NB4 (cell line): ENCODE measurements at regions not wholly inside any gene's neighbourhood (a gene's known extent, or its start where the extent isn't known, plus 50 kb on each side); places are given as distances from the start of the nearest gene placed in this dataset.

Source experiments
- DNase-seq: peaks from one replicate; pipeline ENCODE4 v3.0.0; 2010; ENCODE audit warnings: low read depth
- H3K4me3 ChIP-seq: one replicate; pipeline ENCODE4 v1.5.1; 2011; ENCODE audit warnings: mild to moderate bottlenecking, low read depth, low read length, moderate library complexity
- MAX ChIP-seq: IDR thresholded peaks from 2 replicates; pipeline ENCODE4 v1.6.1; 2011; ENCODE audit warnings: low read depth, low read length
- MYC ChIP-seq: IDR thresholded peaks from 2 replicates; pipeline ENCODE4 v1.6.1; 2011; ENCODE audit warnings: low read depth, low read length
- POLR2A ChIP-seq: IDR thresholded peaks from 2 replicates; pipeline ENCODE4 v1.6.1; 2011; ENCODE audit warnings: mild to moderate bottlenecking; ENCODE audit not compliant: insufficient read length; ENCODE audit errors: extremely low read depth
- TF ChIP-seq, protein P1 (sequence below): IDR thresholded peaks from one replicate; pipeline ENCODE4 v1.5.1; 2012; ENCODE audit warnings: low read depth, low read length

- DNase-seq: no peak
- TF ChIP-seq MAX: no peak
- no peak for TF ChIP-seq MYC
- no peak for TF ChIP-seq POLR2A
- H3K4me3 ChIP-seq: no peak overlapping the region
These were observed 367.5 kb upstream of the PTGER4 start for GRCh38 chr5:40312205-40312604.

GRCh38 chr5:40309851-40310250 is 369.9 kb upstream of the PTGER4 start:
- no peak for DNase-seq
- TF ChIP-seq POLR2A: no peak
- no peak for TF ChIP-seq MAX
- TF ChIP-seq, protein P1, sequence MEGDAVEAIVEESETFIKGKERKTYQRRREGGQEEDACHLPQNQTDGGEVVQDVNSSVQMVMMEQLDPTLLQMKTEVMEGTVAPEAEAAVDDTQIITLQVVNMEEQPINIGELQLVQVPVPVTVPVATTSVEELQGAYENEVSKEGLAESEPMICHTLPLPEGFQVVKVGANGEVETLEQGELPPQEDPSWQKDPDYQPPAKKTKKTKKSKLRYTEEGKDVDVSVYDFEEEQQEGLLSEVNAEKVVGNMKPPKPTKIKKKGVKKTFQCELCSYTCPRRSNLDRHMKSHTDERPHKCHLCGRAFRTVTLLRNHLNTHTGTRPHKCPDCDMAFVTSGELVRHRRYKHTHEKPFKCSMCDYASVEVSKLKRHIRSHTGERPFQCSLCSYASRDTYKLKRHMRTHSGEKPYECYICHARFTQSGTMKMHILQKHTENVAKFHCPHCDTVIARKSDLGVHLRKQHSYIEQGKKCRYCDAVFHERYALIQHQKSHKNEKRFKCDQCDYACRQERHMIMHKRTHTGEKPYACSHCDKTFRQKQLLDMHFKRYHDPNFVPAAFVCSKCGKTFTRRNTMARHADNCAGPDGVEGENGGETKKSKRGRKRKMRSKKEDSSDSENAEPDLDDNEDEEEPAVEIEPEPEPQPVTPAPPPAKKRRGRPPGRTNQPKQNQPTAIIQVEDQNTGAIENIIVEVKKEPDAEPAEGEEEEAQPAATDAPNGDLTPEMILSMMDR: no peak
- TF ChIP-seq MYC: no peak
- H3K4me3 ChIP-seq: no peak overlapping the region

- H3K4me3 ChIP-seq: no peak overlapping the region
- TF ChIP-seq MAX (no peak), MYC (no peak), POLR2A (no peak)
- TF ChIP-seq, protein P1: no peak
- DNase-seq: no peak
These were observed 370.8 kb upstream of the PTGER4 start for GRCh38 chr5:40308867-40309266.

- DNase-seq: no peak
- H3K4me3 ChIP-seq: no peak overlapping the region
- no peak for TF ChIP-seq MYC
- TF ChIP-seq, protein P1: no peak
- TF ChIP-seq MAX: no peak
- TF ChIP-seq POLR2A: no peak
These were observed 371.8 kb upstream of the PTGER4 start for GRCh38 chr5:40307920-40308319.

DNA sequence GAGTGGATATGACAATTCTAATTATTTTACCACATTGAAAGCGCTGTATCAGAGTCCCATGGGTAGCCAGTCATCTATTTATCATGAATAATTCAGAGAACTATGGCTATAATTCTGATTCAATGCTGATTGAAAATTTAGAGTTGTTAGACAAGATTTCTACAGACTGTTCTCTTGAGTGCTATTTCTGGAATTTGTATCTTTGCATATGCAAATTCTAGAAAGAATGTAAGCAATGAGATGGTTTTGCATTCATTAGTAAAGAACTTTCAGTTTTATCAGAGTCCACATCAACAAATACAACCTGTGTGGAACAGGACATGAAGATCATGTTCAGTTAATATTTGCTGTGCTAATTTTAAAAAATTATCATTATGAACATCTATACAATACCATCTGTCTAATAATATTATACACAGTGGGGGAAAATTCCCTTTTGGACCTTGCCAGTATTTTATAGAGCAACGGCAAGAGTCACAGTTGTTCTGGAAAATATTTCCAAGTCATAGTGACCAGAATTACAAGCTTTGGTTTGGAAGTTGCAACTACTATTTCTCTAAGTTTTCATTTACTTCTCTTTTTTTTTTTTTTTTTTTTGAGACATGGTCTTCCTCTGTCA is 372.7 kb upstream of the PTGER4 start:
- DNase-seq: no peak
- TF ChIP-seq POLR2A (no peak), MAX (no peak), MYC (no peak)
- TF ChIP-seq, protein P1: no peak

GRCh38 chr5:40292006-40292405 is 387.7 kb upstream of the PTGER4 start:
- no peak overlapping the region for H3K4me3 ChIP-seq
- TF ChIP-seq MYC (no peak), POLR2A (no peak)
- no peak for DNase-seq

More for the DNA sequence above, 372.7 kb upstream of the PTGER4 start:
- no peak overlapping the region for H3K4me3 ChIP-seq

DNA sequence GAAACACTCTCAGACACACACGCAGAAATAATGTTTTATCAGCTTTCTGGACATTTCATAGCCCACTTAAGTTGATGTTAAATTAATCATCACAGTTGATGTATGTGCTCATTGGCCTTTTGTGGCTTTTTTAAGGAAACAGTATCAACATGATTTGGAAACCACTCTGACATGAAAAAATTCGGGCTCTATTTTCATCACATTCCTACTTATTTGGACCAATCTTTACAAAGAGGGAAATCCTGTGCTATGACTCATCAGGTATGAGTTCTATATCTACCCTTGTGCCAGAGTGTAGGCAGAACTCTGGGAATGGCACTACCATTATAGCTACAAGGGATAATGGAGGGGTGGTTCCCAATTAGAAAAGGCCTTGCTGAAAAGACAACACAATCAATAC is 388.4 kb upstream of the PTGER4 start:
- TF ChIP-seq POLR2A (no peak), MAX (no peak), MYC (no peak)
- TF ChIP-seq, protein P1: no peak
- DNase-seq: no peak
- no peak overlapping the region for H3K4me3 ChIP-seq
